Uterus (tissue), 2 donors: ENCODE measurements at regions not wholly inside any gene's neighbourhood (a gene's known extent, or its start where the extent isn't known, plus 50 kb on each side); places are given as distances from the start of the nearest gene placed in this dataset.

ENCODE experiments used
- POLR2A ChIP-seq, 2 donors: fragments of 450-650 bp; IDR thresholded peaks; one replicate each; pipeline ENCODE4 v1.6.1; 2016; ENCODE audit warnings: antibody characterized with exemption in 2 of 2, mild to moderate bottlenecking in 1 of 2, moderate library complexity in 1 of 2
- TF ChIP-seq, protein P1 (sequence below), 4 experiments: fragments of 200-600 bp in 2 of 4; fragments of 450-650 bp in 2 of 4; sonication (generic) in 2 of 4; IDR thresholded peaks; one replicate each; pipeline ENCODE4 v1.5.1; 2016 to 2019; ENCODE audit warnings: antibody characterized with exemption in 4 of 4, mild to moderate bottlenecking in 2 of 4, moderate library complexity in 1 of 4

DNA sequence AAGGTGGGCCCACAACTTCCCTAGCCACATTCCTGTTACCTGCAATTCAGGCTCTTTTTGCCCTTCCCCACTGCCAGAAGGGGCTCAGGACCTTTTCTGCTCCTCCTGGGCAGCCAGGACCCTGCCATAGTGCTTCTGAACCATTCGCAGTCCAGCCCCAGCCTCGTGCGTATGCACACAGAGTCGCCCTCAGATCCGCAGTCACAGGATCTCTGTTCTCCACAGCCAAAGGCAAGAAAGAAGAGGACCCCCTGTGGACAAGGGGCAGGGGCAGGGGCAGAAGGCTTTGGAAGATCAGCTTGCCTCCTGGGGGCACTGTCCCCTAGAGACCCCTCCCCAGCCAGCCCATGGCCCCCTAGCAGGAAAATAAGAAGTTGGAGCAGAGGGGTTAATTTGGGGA lies 82.8 kb downstream of the PCDH1 start:
- TF ChIP-seq, protein P1, sequence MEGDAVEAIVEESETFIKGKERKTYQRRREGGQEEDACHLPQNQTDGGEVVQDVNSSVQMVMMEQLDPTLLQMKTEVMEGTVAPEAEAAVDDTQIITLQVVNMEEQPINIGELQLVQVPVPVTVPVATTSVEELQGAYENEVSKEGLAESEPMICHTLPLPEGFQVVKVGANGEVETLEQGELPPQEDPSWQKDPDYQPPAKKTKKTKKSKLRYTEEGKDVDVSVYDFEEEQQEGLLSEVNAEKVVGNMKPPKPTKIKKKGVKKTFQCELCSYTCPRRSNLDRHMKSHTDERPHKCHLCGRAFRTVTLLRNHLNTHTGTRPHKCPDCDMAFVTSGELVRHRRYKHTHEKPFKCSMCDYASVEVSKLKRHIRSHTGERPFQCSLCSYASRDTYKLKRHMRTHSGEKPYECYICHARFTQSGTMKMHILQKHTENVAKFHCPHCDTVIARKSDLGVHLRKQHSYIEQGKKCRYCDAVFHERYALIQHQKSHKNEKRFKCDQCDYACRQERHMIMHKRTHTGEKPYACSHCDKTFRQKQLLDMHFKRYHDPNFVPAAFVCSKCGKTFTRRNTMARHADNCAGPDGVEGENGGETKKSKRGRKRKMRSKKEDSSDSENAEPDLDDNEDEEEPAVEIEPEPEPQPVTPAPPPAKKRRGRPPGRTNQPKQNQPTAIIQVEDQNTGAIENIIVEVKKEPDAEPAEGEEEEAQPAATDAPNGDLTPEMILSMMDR (IDR thresholded peaks at IDR 0.05): no peak
- TF ChIP-seq POLR2A (IDR thresholded peaks at IDR 0.05): no peak
